Fibroblast of lung (primary cell): ENCODE measurements at regions not wholly inside any gene's neighbourhood (a gene's known extent, or its start where the extent isn't known, plus 50 kb on each side); places are given as distances from the start of the nearest gene placed in this dataset.
"Not testable (repeated sequence)": the region's sequence is repeated elsewhere in the genome, so short reads cannot be mapped to it uniquely, and the experiment has no call there.

Source experiments
- DNase-seq, 2 donors: peaks; one replicate each; pipeline versions ENCODE4 v3.0.0 to v3.0.0-alpha.2; 2010; ENCODE audit warnings: low read depth in 2 of 2
- H2AFZ ChIP-seq: 2 replicates; pipeline ENCODE4 v1.5.1; 2012; ENCODE audit warnings: low read length, control low read depth, inconsistent platforms
- H3K27ac ChIP-seq: 2 replicates; pipeline ENCODE4 v1.5.1; 2011; ENCODE audit warnings: low read length, control low read depth; ENCODE audit not compliant: insufficient read depth
- H3K27me3 ChIP-seq: 2 replicates; pipeline ENCODE4 v1.5.1; 2011; ENCODE audit warnings: mild to moderate bottlenecking, low read length; ENCODE audit not compliant: control insufficient read depth, insufficient read depth
- H3K36me3 ChIP-seq: 2 replicates; pipeline ENCODE4 v1.5.1; 2011; ENCODE audit warnings: low read length; ENCODE audit not compliant: control insufficient read depth, insufficient read depth
- H3K4me1 ChIP-seq: 2 replicates; pipeline ENCODE4 v1.5.1; 2011; ENCODE audit warnings: low read length; ENCODE audit not compliant: control insufficient read depth, insufficient read depth; ENCODE audit errors: extremely low read depth
- H3K4me2 ChIP-seq: 2 replicates; pipeline ENCODE4 v1.5.1; 2011; ENCODE audit warnings: low read length, control low read depth; ENCODE audit not compliant: insufficient read depth; ENCODE audit errors: extremely low read depth
- H3K4me3 ChIP-seq, 4 experiments: fragments of 200-600 bp in 1 of 4; sonication (generic) in 1 of 4; replicated peaks in 1 of 4; 2 replicates each; pipeline ENCODE4 v1.5.1; 2011 to 2016; ENCODE audit warnings: low read length in 4 of 4, low read depth in 3 of 4, mild to moderate bottlenecking in 3 of 4, control low read depth in 2 of 4, inconsistent platforms in 1 of 4, mixed read lengths in 1 of 4; ENCODE audit not compliant: insufficient read depth in 1 of 4; ENCODE audit errors: control extremely low read depth in 1 of 4
- H3K79me2 ChIP-seq: 2 replicates; pipeline ENCODE4 v1.5.1; 2012; ENCODE audit warnings: mild to moderate bottlenecking, low read length, inconsistent platforms; ENCODE audit not compliant: control insufficient read depth, insufficient read depth
- H3K9ac ChIP-seq: 2 replicates; pipeline ENCODE4 v1.5.1; 2011; ENCODE audit warnings: mild to moderate bottlenecking, low read length, control low read depth; ENCODE audit not compliant: insufficient read depth
- H3K9me3 ChIP-seq: 2 replicates; pipeline ENCODE4 v1.5.1; 2012; ENCODE audit warnings: low read depth, low read length; ENCODE audit not compliant: control insufficient read depth, insufficient read depth
- H4K20me1 ChIP-seq: 2 replicates; pipeline ENCODE4 v1.5.1; 2011; ENCODE audit warnings: low read length; ENCODE audit not compliant: control insufficient read depth, insufficient read depth; ENCODE audit errors: extremely low read depth
- EZH2 ChIP-seq: IDR thresholded peaks from 2 replicates; pipeline ENCODE4 v1.5.1; 2012; ENCODE audit warnings: low read length, control low read depth, mild to moderate bottlenecking; ENCODE audit errors: missing control alignments
- TF ChIP-seq, protein P1 (sequence below), 2 donors: IDR thresholded peaks in 1 of 2; conservative IDR thresholded peaks in 1 of 2; 1 replicate in 1 of 2; 2 replicates in 1 of 2; pipeline ENCODE4 v1.5.1; 2011 to 2012; ENCODE audit warnings: low read length in 2 of 2, control low read depth in 1 of 2, inconsistent platforms in 1 of 2, low read depth in 1 of 2, mild to moderate bottlenecking in 1 of 2

GRCh38 chr5:86232246-86232645 is 385.5 kb upstream of the COX7C start:
- Histone ChIP-seq H3K4me2 (no peak overlapping the region), H3K4me3 (no peak overlapping the region), H4K20me1 (no peaks in the 10 kb centered on the region), H3K36me3 (no peaks in the 10 kb centered on the region), H2AFZ (no peak overlapping the region), H3K4me1 (no peaks in the 10 kb centered on the region), H3K27ac (no peak overlapping the region), H3K9ac (no peak overlapping the region), H3K79me2 (no peaks in the 10 kb centered on the region), H3K27me3 (no peaks in the 10 kb centered on the region), H3K9me3 (no peaks in the 10 kb centered on the region)
- TF ChIP-seq, protein P1, sequence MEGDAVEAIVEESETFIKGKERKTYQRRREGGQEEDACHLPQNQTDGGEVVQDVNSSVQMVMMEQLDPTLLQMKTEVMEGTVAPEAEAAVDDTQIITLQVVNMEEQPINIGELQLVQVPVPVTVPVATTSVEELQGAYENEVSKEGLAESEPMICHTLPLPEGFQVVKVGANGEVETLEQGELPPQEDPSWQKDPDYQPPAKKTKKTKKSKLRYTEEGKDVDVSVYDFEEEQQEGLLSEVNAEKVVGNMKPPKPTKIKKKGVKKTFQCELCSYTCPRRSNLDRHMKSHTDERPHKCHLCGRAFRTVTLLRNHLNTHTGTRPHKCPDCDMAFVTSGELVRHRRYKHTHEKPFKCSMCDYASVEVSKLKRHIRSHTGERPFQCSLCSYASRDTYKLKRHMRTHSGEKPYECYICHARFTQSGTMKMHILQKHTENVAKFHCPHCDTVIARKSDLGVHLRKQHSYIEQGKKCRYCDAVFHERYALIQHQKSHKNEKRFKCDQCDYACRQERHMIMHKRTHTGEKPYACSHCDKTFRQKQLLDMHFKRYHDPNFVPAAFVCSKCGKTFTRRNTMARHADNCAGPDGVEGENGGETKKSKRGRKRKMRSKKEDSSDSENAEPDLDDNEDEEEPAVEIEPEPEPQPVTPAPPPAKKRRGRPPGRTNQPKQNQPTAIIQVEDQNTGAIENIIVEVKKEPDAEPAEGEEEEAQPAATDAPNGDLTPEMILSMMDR (conservative IDR thresholded peaks at IDR 0.05 in 1 of 2, IDR thresholded peaks at IDR 0.05 in 1 of 2; ENCODE audit: low read depth in 1 of 2, low read length in 2 of 2), result no peak
- no peak for TF ChIP-seq EZH2
- DNase-seq, result no peak

GRCh38 chr5:86244153-86244552 is 373.6 kb upstream of the COX7C start:
- TF ChIP-seq, protein P1 (conservative IDR thresholded peaks at IDR 0.05 in 1 of 2, IDR thresholded peaks at IDR 0.05 in 1 of 2; ENCODE audit: low read depth in 1 of 2, low read length in 2 of 2), result no peak
- TF ChIP-seq EZH2, result no peak
- no peaks in the 10 kb centered on the region for H3K27me3 ChIP-seq
- no peak overlapping the region for H2AFZ ChIP-seq
- no peak overlapping the region for H3K27ac ChIP-seq
- no peak overlapping the region for H3K9ac ChIP-seq
- DNase-seq, result no peak
- H3K4me3 ChIP-seq, result no peak overlapping the region
- H3K4me2 ChIP-seq, result no peak overlapping the region
- no peaks in the 10 kb centered on the region for H3K79me2 ChIP-seq
- no peaks in the 10 kb centered on the region for H3K36me3 ChIP-seq
- H4K20me1 ChIP-seq, result no peaks in the 10 kb centered on the region
- no peaks in the 10 kb centered on the region for H3K9me3 ChIP-seq
- H3K4me1 ChIP-seq, result no peaks in the 10 kb centered on the region

- Histone ChIP-seq H3K9ac (no peak overlapping the region), H3K4me2 (no peak overlapping the region)
Observed at GRCh38 chr5:86257871-86258270, 359.9 kb upstream of the COX7C start.

GRCh38 chr5:86284400-86285190 is 333.1 kb upstream of the COX7C start:
- H3K4me2 ChIP-seq, H3K9me3 ChIP-seq, H3K4me1 ChIP-seq: not testable (repeated sequence)

More at GRCh38 chr5:86257871-86258270, 359.9 kb upstream of the COX7C start:
- Histone ChIP-seq H3K27ac (no peak overlapping the region), H2AFZ (no peak overlapping the region), H4K20me1 (no peaks in the 10 kb centered on the region), H3K9me3 (no peaks in the 10 kb centered on the region), H3K79me2 (no peaks in the 10 kb centered on the region), H3K4me1 (no peaks in the 10 kb centered on the region), H3K36me3 (no peaks in the 10 kb centered on the region), H3K4me3 (no peak overlapping the region), H3K27me3 (no peaks in the 10 kb centered on the region)
- DNase-seq, result no peak
- TF ChIP-seq EZH2, result no peak
- TF ChIP-seq, protein P1 (conservative IDR thresholded peaks at IDR 0.05 in 1 of 2, IDR thresholded peaks at IDR 0.05 in 1 of 2; ENCODE audit: low read depth in 1 of 2, low read length in 2 of 2), result no peak

GRCh38 chr5:86287437-86287836 is 330.3 kb upstream of the COX7C start:
- H3K4me2 ChIP-seq, H3K79me2 ChIP-seq, H3K4me3 ChIP-seq, H3K9ac ChIP-seq, H3K27me3 ChIP-seq, DNase-seq, H3K27ac ChIP-seq, H2AFZ ChIP-seq, H3K4me1 ChIP-seq, H3K36me3 ChIP-seq, H3K9me3 ChIP-seq, H4K20me1 ChIP-seq: not testable (repeated sequence)

More at GRCh38 chr5:86284400-86285190, 333.1 kb upstream of the COX7C start:
- H3K79me2 ChIP-seq, H4K20me1 ChIP-seq, H3K9ac ChIP-seq, DNase-seq, H3K36me3 ChIP-seq, H2AFZ ChIP-seq, H3K4me3 ChIP-seq, H3K27me3 ChIP-seq, H3K27ac ChIP-seq: not testable (repeated sequence)
